A673 (cell line): ENCODE measurements at regions not wholly inside any gene's neighbourhood (a gene's known extent, or its start where the extent isn't known, plus 50 kb on each side); places are given as distances from the start of the nearest gene placed in this dataset.
"Not testable (repeated sequence)": the region's sequence is repeated elsewhere in the genome, so short reads cannot be mapped to it uniquely, and the experiment has no call there.

Source experiments
- BruUV-seq: library from RNA; stranded (reverse); fragments of 400-500 nt; replicated peaks from 2 replicates; lab custom pipeline; 2021; lab: Mats Ljungman, UMichigan
- CTCF ChIA-PET: fragments of 300-600 bp; sonication (Branson Sonifier 250); formaldehyde crosslinking; loops from one replicate; lab custom pipeline; 2022; ENCODE audit warnings: antibody characterized with exemption; lab: Charles Lee
- POLR2A ChIA-PET: fragments of 300-600 bp; sonication (Branson Sonifier 250); formaldehyde crosslinking; loops from one replicate; lab custom pipeline; 2022; ENCODE audit warnings: antibody characterized with exemption; ENCODE audit not compliant: low non-redundant PET; lab: Charles Lee
- DNase-seq: peaks from one replicate; pipeline ENCODE4 v3.0.0-alpha.2; 2015; ENCODE audit warnings: low spot score
- H3K27ac ChIP-seq: fragments of 200-600 bp; sonication (generic); 2 replicates; pipeline ENCODE4 v1.5.1; 2016; ENCODE audit warnings: mixed run types, low read depth, mild to moderate bottlenecking, mixed read lengths, antibody characterized with exemption, low read length; ENCODE audit not compliant: poor library complexity, severe bottlenecking
- H3K27me3 ChIP-seq: fragments of 200-600 bp; sonication (generic); replicated peaks from 2 replicates; pipeline ENCODE4 v1.6.1; 2017; ENCODE audit warnings: mixed run types, low read depth, mild to moderate bottlenecking, mixed read lengths, antibody characterized with exemption, low read length; ENCODE audit not compliant: insufficient read depth, poor library complexity
- H3K36me3 ChIP-seq: fragments of 200-600 bp; sonication (generic); 2 replicates; pipeline ENCODE4 v1.6.1; 2016; ENCODE audit warnings: mixed run types, mild to moderate bottlenecking, mixed read lengths, antibody characterized with exemption, low read length; ENCODE audit not compliant: insufficient read depth, poor library complexity, severe bottlenecking
- H3K4me1 ChIP-seq: fragments of 200-600 bp; sonication (generic); 2 replicates; pipeline ENCODE4 v1.6.1; 2017; ENCODE audit warnings: mixed run types, mild to moderate bottlenecking, mixed read lengths, antibody characterized with exemption, low read length; ENCODE audit not compliant: insufficient read depth, poor library complexity, severe bottlenecking
- H3K4me3 ChIP-seq: fragments of 200-600 bp; sonication (generic); 2 replicates; pipeline ENCODE4 v1.5.1; 2016; ENCODE audit warnings: low read depth, mixed run types, mild to moderate bottlenecking, mixed read lengths, low read length; ENCODE audit not compliant: poor library complexity, severe bottlenecking
- H3K9me3 ChIP-seq: fragments of 200-600 bp; sonication (generic); 2 replicates; pipeline ENCODE4 v1.6.1; 2016; ENCODE audit warnings: mixed run types, low read depth, mild to moderate bottlenecking, mixed read lengths, antibody characterized with exemption, low read length; ENCODE audit not compliant: poor library complexity, severe bottlenecking
- CTCF ChIP-seq: fragments of 300-800, 200-600 bp; sonication (generic); conservative IDR thresholded peaks from 2 replicates; pipeline ENCODE4 v1.5.1; 2017; ENCODE audit warnings: low read depth, mild to moderate bottlenecking, antibody characterized with exemption, low read length, moderate library complexity, mixed read lengths
- EZH2 ChIP-seq: fragments of 200-600 bp; sonication (generic); IDR thresholded peaks from 2 replicates; pipeline ENCODE4 v1.6.1; 2017; ENCODE audit warnings: borderline replicate concordance, low read depth, mild to moderate bottlenecking, mixed read lengths, antibody characterized with exemption, low read length; ENCODE audit not compliant: poor library complexity, severe bottlenecking
- intact Hi-C: fragments of 100-400 bp; cut with micrococcal nuclease; formaldehyde crosslinking; loops from one replicate; pipeline ENCODE4 v1.10.0; 2022; ENCODE audit not compliant: unreplicated experiment

- TF ChIP-seq EZH2 (no peak), CTCF (no peak)
- Histone ChIP-seq H3K27me3 (no peaks in the 10 kb centered on the region), H3K36me3 (no peaks in the 10 kb centered on the region), H3K9me3 (no peaks in the 10 kb centered on the region), H3K4me1 (no peaks in the 10 kb centered on the region), H3K4me3 (no peak overlapping the region), H3K27ac (no peak overlapping the region)
- CTCF ChIA-PET: no interaction called here
- no TSS peak for BruUV-seq
- POLR2A ChIA-PET: no interaction called here
- DNase-seq: no peak
- intact Hi-C loops: no loop called here
Observed at GRCh38 chr1:196121181-196121580, 487.1 kb downstream of the KCNT2 start.

- intact Hi-C loops: no loop called here
- peak; percentile 3 for DNase-seq
- ChIA-PET CTCF (no interaction called here), POLR2A (no interaction called here)
- no peak overlapping the region for H3K4me3 ChIP-seq
- H3K9me3 ChIP-seq: no peaks in the 10 kb centered on the region
- no peaks in the 10 kb centered on the region for H3K36me3 ChIP-seq
- no TSS peak for BruUV-seq
- no peaks in the 10 kb centered on the region for H3K27me3 ChIP-seq
- no peak for TF ChIP-seq CTCF
- TF ChIP-seq EZH2: no peak
- no peaks in the 10 kb centered on the region for H3K4me1 ChIP-seq
- no peak overlapping the region for H3K27ac ChIP-seq
Observed at GRCh38 chr1:196115646-196116045, 492.6 kb downstream of the KCNT2 start.

GRCh38 chr1:196114193-196114592 is 494.0 kb downstream of the KCNT2 start:
- Histone ChIP-seq H3K36me3 (no peaks in the 10 kb centered on the region), H3K4me3 (no peak overlapping the region), H3K4me1 (no peaks in the 10 kb centered on the region), H3K27me3 (no peaks in the 10 kb centered on the region), H3K27ac (no peak overlapping the region), H3K9me3 (no peaks in the 10 kb centered on the region)
- DNase-seq: no peak
- intact Hi-C loops: no loop called here
- no peak for TF ChIP-seq CTCF
- TF ChIP-seq EZH2: no peak
- no TSS peak for BruUV-seq
- CTCF ChIA-PET: no interaction called here
- POLR2A ChIA-PET: no interaction called here

- BruUV-seq, H3K9me3 ChIP-seq, CTCF ChIA-PET, H3K4me3 ChIP-seq, intact Hi-C loops, H3K36me3 ChIP-seq, H3K27ac ChIP-seq, DNase-seq, POLR2A ChIA-PET, H3K4me1 ChIP-seq: not testable (repeated sequence)
- H3K27me3 ChIP-seq: peaks cover 11% of the 10 kb centered on the region
Observed at GRCh38 chr1:196108990-196109389, 499.2 kb downstream of the KCNT2 start.
